H9 (cell line): ENCODE measurements at regions not wholly inside any gene's neighbourhood (a gene's known extent, or its start where the extent isn't known, plus 50 kb on each side); places are given as distances from the start of the nearest gene placed in this dataset.

Source experiments
- DNase-seq: peaks from one replicate; pipeline ENCODE4 v3.0.0-alpha.2; 2017
- H2AFZ ChIP-seq: one replicate; pipeline ENCODE4 v1.6.1; 2013; ENCODE audit warnings: mild to moderate bottlenecking, low read length, control low read depth, moderate library complexity
- H2AK5ac ChIP-seq: 2 replicates; pipeline ENCODE4 v1.6.1; 2013; ENCODE audit warnings: low read length, control low read depth, mixed read lengths; ENCODE audit not compliant: insufficient read length
- H2BK120ac ChIP-seq: one replicate; pipeline ENCODE4 v1.6.1; 2013; ENCODE audit warnings: low read depth, mild to moderate bottlenecking, low read length, control low read depth, inconsistent platforms; ENCODE audit not compliant: poor library complexity, severe bottlenecking
- H2BK12ac ChIP-seq: 2 replicates; pipeline ENCODE4 v1.6.1; 2013; ENCODE audit warnings: low read length, control low read depth, mixed read lengths, low read depth; ENCODE audit not compliant: insufficient read length
- H2BK15ac ChIP-seq: 2 replicates; pipeline ENCODE4 v1.6.1; 2013; ENCODE audit warnings: low read depth, low read length, control low read depth
- H2BK20ac ChIP-seq: one replicate; pipeline ENCODE4 v1.6.1; 2013; ENCODE audit warnings: low read depth, mild to moderate bottlenecking, low read length, control low read depth, inconsistent platforms; ENCODE audit not compliant: poor library complexity, severe bottlenecking
- H2BK5ac ChIP-seq: 2 replicates; pipeline ENCODE4 v1.6.1; 2013; ENCODE audit warnings: low read length, control low read depth, mixed read lengths; ENCODE audit not compliant: insufficient read length
- H3K14ac ChIP-seq: 2 replicates; pipeline ENCODE4 v1.6.1; 2013; ENCODE audit warnings: low read length, control low read depth; ENCODE audit not compliant: insufficient read depth
- H3K18ac ChIP-seq: 2 replicates; pipeline ENCODE4 v1.6.1; 2013; ENCODE audit warnings: low read depth, mild to moderate bottlenecking, mixed read lengths, low read length, control low read depth; ENCODE audit not compliant: insufficient read length
- H3K23ac ChIP-seq: 2 replicates; pipeline ENCODE4 v1.6.1; 2013; ENCODE audit warnings: low read length, control low read depth, mixed read lengths, low read depth; ENCODE audit not compliant: insufficient read length
- H3K23me2 ChIP-seq: 2 replicates; pipeline ENCODE4 v1.6.1; 2013; ENCODE audit warnings: low read depth, mild to moderate bottlenecking, mixed read lengths, low read length, control low read depth; ENCODE audit not compliant: insufficient read length, poor library complexity, severe bottlenecking
- H3K27ac ChIP-seq: 2 replicates; pipeline ENCODE4 v1.5.1; 2013; ENCODE audit warnings: low read length, control low read depth, mixed read lengths, low read depth; ENCODE audit not compliant: insufficient read length
- H3K27me3 ChIP-seq: 2 replicates; pipeline ENCODE4 v1.6.1; 2013; ENCODE audit warnings: low read length, control low read depth, inconsistent platforms; ENCODE audit not compliant: insufficient read depth
- H3K4ac ChIP-seq: 2 replicates; pipeline ENCODE4 v1.6.1; 2013; ENCODE audit warnings: low read depth, mild to moderate bottlenecking, control low read depth, inconsistent platforms, low read length, moderate library complexity
- H3K4me1 ChIP-seq: 2 replicates; pipeline ENCODE4 v1.6.1; 2013; ENCODE audit warnings: low read length, control low read depth, inconsistent platforms; ENCODE audit not compliant: insufficient read depth
- H3K4me2 ChIP-seq: 2 replicates; pipeline ENCODE4 v1.6.1; 2013; ENCODE audit warnings: low read length, control low read depth, mixed read lengths; ENCODE audit not compliant: insufficient read length, insufficient read depth
- H3K56ac ChIP-seq: 2 replicates; pipeline ENCODE4 v1.6.1; 2013; ENCODE audit warnings: low read depth, mild to moderate bottlenecking, mixed read lengths, low read length, control low read depth; ENCODE audit not compliant: insufficient read length
- H3K79me1 ChIP-seq: 2 replicates; pipeline ENCODE4 v1.6.1; 2013; ENCODE audit warnings: low read depth, mild to moderate bottlenecking, moderate library complexity, low read length, control low read depth, inconsistent platforms; ENCODE audit not compliant: insufficient read depth, poor library complexity, severe bottlenecking
- H3K79me2 ChIP-seq: 2 replicates; pipeline ENCODE4 v1.6.1; 2013; ENCODE audit warnings: low read length, control low read depth, inconsistent platforms; ENCODE audit not compliant: insufficient read depth
- H3K9ac ChIP-seq: 2 replicates; pipeline ENCODE4 v1.6.1; 2013; ENCODE audit warnings: low read length, control low read depth, mixed read lengths; ENCODE audit not compliant: insufficient read length; ENCODE audit errors: extremely low read depth
- H3K9me3 ChIP-seq: one replicate; pipeline ENCODE4 v1.6.1; 2013; ENCODE audit warnings: low read depth, low read length, inconsistent platforms; ENCODE audit not compliant: control insufficient read depth
- H3T11ph ChIP-seq: one replicate; pipeline ENCODE4 v1.6.1; 2013; ENCODE audit warnings: mild to moderate bottlenecking, low read length, control low read depth, inconsistent platforms
- H4K20me1 ChIP-seq: one replicate; pipeline ENCODE4 v1.6.1; 2013; ENCODE audit not compliant: control insufficient read depth, insufficient read length, insufficient read depth
- H4K5ac ChIP-seq: 2 replicates; pipeline ENCODE4 v1.6.1; 2013; ENCODE audit warnings: low read depth, mild to moderate bottlenecking, mixed read lengths, low read length, control low read depth; ENCODE audit not compliant: insufficient read length
- H4K8ac ChIP-seq: replicated peaks from 2 replicates; pipeline ENCODE4 v1.6.1; 2013; ENCODE audit warnings: low read length, control low read depth, mixed read lengths, low read depth; ENCODE audit not compliant: insufficient read length
- H4K91ac ChIP-seq: 2 replicates; pipeline ENCODE4 v1.6.1; 2013; ENCODE audit warnings: low read depth, mild to moderate bottlenecking, moderate library complexity, mixed read lengths, low read length, control low read depth; ENCODE audit not compliant: insufficient read length
- H3K27ac Mint-ChIP-seq, 3 experiments: 2 replicates in 2 of 3; 3 replicates in 1 of 3; pipeline ENCODE4 v1.8.0; 2020 to 2021; ENCODE audit warnings: mixed read lengths in 3 of 3, mild to moderate bottlenecking in 1 of 3, moderate library complexity in 1 of 3
- H3K27me3 Mint-ChIP-seq: 2 replicates; pipeline ENCODE4 v1.8.0; 2021; ENCODE audit warnings: low read depth, mild to moderate bottlenecking, moderate library complexity, mixed read lengths
- H3K36me3 Mint-ChIP-seq, 3 experiments: 2 replicates in 2 of 3; 3 replicates in 1 of 3; pipeline ENCODE4 v1.8.0; 2020 to 2021; ENCODE audit warnings: low read depth in 3 of 3, mixed read lengths in 3 of 3; ENCODE audit not compliant: insufficient read depth in 1 of 3
- H3K4me1 Mint-ChIP-seq, 2 experiments: 2 replicates each; pipeline ENCODE4 v1.8.0; 2020; ENCODE audit warnings: mixed read lengths in 2 of 2
- H3K4me3 Mint-ChIP-seq, 2 experiments: 2 replicates in 1 of 2; 3 replicates in 1 of 2; pipeline ENCODE4 v1.8.0; 2020 to 2021; ENCODE audit warnings: mild to moderate bottlenecking in 2 of 2, mixed read lengths in 2 of 2, moderate library complexity in 1 of 2
- H3K9me3 Mint-ChIP-seq, 2 experiments: 2 replicates in 1 of 2; 3 replicates in 1 of 2; pipeline ENCODE4 v1.8.0; 2020; ENCODE audit warnings: mild to moderate bottlenecking in 2 of 2, mixed read lengths in 2 of 2, moderate library complexity in 1 of 2
- WGBS: extraction: QIAGEN DNeasy Blood & Tissue Kit; methylation state at CpG from one replicate; pipeline ENCODE4 v1.1.7; 2013; ENCODE audit warnings: missing lambda C conversion rate, low lambda C conversion rate, mixed read lengths; ENCODE audit not compliant: insufficient read length; ENCODE audit errors: extremely low coverage; 5-methylcytosine and 5-hydroxymethylcytosine counted together
- TF ChIP-seq, protein P1 (sequence below): fragments of 200-600 bp; sonication (generic); conservative IDR thresholded peaks from 3 replicates; pipeline ENCODE4 v1.8.0; 2021; ENCODE audit warnings: antibody characterized with exemption, mild to moderate bottlenecking

DNA sequence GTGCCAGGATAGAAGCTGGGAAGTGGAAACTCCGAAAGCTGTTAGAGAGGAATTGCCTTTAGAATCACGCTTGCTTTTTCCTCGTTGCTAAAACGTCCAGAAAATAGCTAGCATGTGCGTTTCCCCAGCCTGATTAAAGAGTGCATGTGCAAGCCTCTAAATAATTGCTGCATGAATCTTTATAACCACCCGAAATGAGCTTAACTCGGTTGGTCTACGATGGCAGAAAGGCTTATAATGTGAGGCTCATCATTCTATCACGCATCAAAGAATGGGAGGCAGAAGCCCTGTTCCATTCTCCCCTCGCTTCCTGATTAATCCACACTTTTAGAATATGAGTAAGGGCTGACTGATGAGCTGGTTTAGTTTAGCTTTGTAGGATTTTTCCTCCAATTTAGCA is 394.6 kb upstream of the WWC1 start:
- Histone ChIP-seq H2BK12ac (no peak overlapping the region), H2AK5ac (no peak overlapping the region), H3K9ac (no peak overlapping the region), H2BK120ac (no peak overlapping the region), H2BK15ac (no peak overlapping the region), H3K4me1 (peaks cover 12% of the 10 kb centered on the region), H3K14ac (no peak overlapping the region), H3K79me1 (no peaks in the 10 kb centered on the region), H2BK5ac (no peak overlapping the region), H3K18ac (no peak overlapping the region), H3T11ph (no peak overlapping the region), H3K9me3 (no peaks in the 10 kb centered on the region), H3K79me2 (no peaks in the 10 kb centered on the region), H4K8ac (no peak overlapping the region), H2AFZ (no peak overlapping the region), H3K4me2 (no peak overlapping the region), H3K4ac (no peak overlapping the region), H2BK20ac (no peak overlapping the region), H3K56ac (no peak overlapping the region), H3K23me2 (no peaks in the 10 kb centered on the region), H3K27me3 (no peaks in the 10 kb centered on the region), H3K27ac (no peak overlapping the region), H4K5ac (no peak overlapping the region), H3K23ac (no peak overlapping the region), H4K20me1 (no peaks in the 10 kb centered on the region), H4K91ac (no peak overlapping the region)
- DNase-seq: no peak
- Mint-ChIP-seq H3K9me3 (no peaks in the 10 kb centered on the region), H3K4me3 (no peak overlapping the region), H3K36me3 (no peaks in the 10 kb centered on the region), H3K27ac (no peak overlapping the region), H3K27me3 (no peaks in the 10 kb centered on the region; the same call in 1 of the 2 replicates), H3K4me1 (peaks cover 47 to 48% of the 10 kb centered on the region in 2 experiments)
- no CpG with 5 or more reads among the region's 10 CpGs for WGBS
- TF ChIP-seq, protein P1, sequence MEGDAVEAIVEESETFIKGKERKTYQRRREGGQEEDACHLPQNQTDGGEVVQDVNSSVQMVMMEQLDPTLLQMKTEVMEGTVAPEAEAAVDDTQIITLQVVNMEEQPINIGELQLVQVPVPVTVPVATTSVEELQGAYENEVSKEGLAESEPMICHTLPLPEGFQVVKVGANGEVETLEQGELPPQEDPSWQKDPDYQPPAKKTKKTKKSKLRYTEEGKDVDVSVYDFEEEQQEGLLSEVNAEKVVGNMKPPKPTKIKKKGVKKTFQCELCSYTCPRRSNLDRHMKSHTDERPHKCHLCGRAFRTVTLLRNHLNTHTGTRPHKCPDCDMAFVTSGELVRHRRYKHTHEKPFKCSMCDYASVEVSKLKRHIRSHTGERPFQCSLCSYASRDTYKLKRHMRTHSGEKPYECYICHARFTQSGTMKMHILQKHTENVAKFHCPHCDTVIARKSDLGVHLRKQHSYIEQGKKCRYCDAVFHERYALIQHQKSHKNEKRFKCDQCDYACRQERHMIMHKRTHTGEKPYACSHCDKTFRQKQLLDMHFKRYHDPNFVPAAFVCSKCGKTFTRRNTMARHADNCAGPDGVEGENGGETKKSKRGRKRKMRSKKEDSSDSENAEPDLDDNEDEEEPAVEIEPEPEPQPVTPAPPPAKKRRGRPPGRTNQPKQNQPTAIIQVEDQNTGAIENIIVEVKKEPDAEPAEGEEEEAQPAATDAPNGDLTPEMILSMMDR: no peak
